GM12892 (cell line): ENCODE measurements at regions not wholly inside any gene's neighbourhood (a gene's known extent, or its start where the extent isn't known, plus 50 kb on each side); places are given as distances from the start of the nearest gene placed in this dataset.

Experiments
- POLR2A ChIP-seq: IDR thresholded peaks from 2 replicates; pipeline ENCODE4 v1.6.1; 2011; ENCODE audit warnings: low read depth, low read length, control low read depth
- POLR2AphosphoS5 ChIP-seq: IDR thresholded peaks from 2 replicates; pipeline ENCODE4 v1.6.1; 2011; ENCODE audit warnings: low read depth, low read length, control low read depth

DNA sequence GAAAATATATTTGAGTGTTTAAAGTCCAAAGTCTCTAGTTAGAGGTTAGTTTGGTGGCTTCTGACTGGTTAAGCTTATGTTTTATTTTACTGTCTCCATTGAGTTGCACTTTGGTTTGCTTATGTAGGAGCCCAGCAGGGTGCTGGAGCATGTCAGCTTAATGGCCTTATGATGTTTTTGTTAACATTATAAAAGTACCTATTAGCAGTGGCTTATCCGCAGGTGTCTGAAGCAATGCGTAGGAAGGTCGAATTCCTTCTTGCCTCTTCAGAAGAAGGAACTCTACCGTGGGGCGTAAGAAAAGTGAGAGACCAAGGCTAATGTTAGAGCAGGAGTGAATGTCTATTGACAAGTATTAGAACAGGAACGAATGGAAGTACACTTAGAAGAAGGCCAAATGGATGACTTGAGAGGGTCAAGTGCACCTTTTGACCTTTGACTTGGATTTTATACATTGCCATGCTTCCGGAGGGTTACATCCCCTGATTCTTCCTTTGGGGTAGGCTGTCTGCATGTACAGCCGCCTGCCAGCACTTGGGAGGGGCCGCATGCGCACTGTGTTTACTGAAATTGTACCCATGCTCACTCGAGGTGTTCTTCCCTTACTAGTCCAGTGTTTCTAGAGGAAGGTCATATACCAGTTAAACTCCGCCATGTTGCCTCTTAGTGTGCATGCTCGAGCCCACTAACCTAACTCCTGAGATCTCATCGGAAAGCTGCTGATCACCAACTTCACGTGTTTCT, 793.9 kb upstream of the PCDH9 start:
- TF ChIP-seq POLR2AphosphoS5 (no peak), POLR2A (no peak)
